Ascending aorta (tissue), 2 donors: ENCODE measurements at regions not wholly inside any gene's neighbourhood (a gene's known extent, or its start where the extent isn't known, plus 50 kb on each side); places are given as distances from the start of the nearest gene placed in this dataset.
A peak's percentile ranks its signal among the peaks of the same experiment; 100 is the strongest.

Experiments
- DNase-seq, 2 donors: peaks; one replicate each; pipeline ENCODE4 v3.0.0-alpha.2; 2019; ENCODE audit warnings: low spot score in 2 of 2
- H3K27ac ChIP-seq, 2 donors: fragments of 200-600 bp; sonication (generic); one replicate each; pipeline ENCODE4 v1.5.1; 2016 to 2017; ENCODE audit warnings: mild to moderate bottlenecking in 1 of 2
- H3K27me3 ChIP-seq: fragments of 200-600 bp; sonication (generic); one replicate; pipeline ENCODE4 v1.5.1; 2017
- H3K36me3 ChIP-seq, 2 donors: fragments of 200-600 bp; sonication (generic); one replicate each; pipeline ENCODE4 v1.5.1; 2016
- H3K4me1 ChIP-seq, 2 donors: fragments of 200-600 bp; sonication (generic); one replicate each; pipeline ENCODE4 v1.5.1; 2016 to 2017; ENCODE audit warnings: mild to moderate bottlenecking in 1 of 2
- H3K4me3 ChIP-seq, 2 donors: fragments of 200-600 bp; sonication (generic); one replicate each; pipeline ENCODE4 v1.5.1; 2016 to 2017; ENCODE audit warnings: mild to moderate bottlenecking in 1 of 2
- H3K9me3 ChIP-seq, 2 donors: fragments of 200-600 bp; sonication (generic); one replicate each; pipeline ENCODE4 v1.5.1; 2016
- CTCF ChIP-seq, 3 experiments: fragments of 200-600 bp in 2 of 3; fragments of 450-650 bp in 1 of 3; sonication (generic) in 2 of 3; IDR thresholded peaks; one replicate each; pipeline ENCODE4 v1.5.1; 2016 to 2019; ENCODE audit warnings: antibody characterized with exemption in 3 of 3, mild to moderate bottlenecking in 1 of 3, moderate library complexity in 1 of 3
- intact Hi-C: fragments of 100-400 bp; cut with DNase I; formaldehyde crosslinking; loops from one replicate; pipeline ENCODE4 v1.15.1; 2023

- Histone ChIP-seq H3K36me3 (no peaks in the 10 kb centered on the region), H3K27ac (no peak overlapping the region), H3K4me1 (no peaks in the 10 kb centered on the region), H3K9me3 (peaks cover 0 to 7% of the 10 kb centered on the region in 2 donors), H3K27me3 (no peaks in the 10 kb centered on the region), H3K4me3 (no peak overlapping the region)
- intact Hi-C loops = no loop called here
- DNase-seq = no peak
- TF ChIP-seq CTCF (IDR thresholded peaks at IDR 0.05) = no peak
Observed at GRCh38 chr12:77734214-77734883, 96.3 kb upstream of the NAV3 start.

GRCh38 chr12:77728018-77728417, 102.7 kb upstream of the NAV3 start:
- intact Hi-C loops = no loop called here
- H3K36me3 ChIP-seq = no peaks in the 10 kb centered on the region

GRCh38 chr12:77727442-77728001, 103.2 kb upstream of the NAV3 start:
- DNase-seq = no peak
- intact Hi-C loops = no loop called here
- TF ChIP-seq CTCF (IDR thresholded peaks at IDR 0.05) = no peak
- Histone ChIP-seq H3K4me3 (no peak overlapping the region), H3K4me1 (no peaks in the 10 kb centered on the region), H3K27me3 (no peaks in the 10 kb centered on the region), H3K36me3 (no peaks in the 10 kb centered on the region), H3K9me3 (no peaks in the 10 kb centered on the region), H3K27ac (no peak overlapping the region)

More at GRCh38 chr12:77728018-77728417, 102.7 kb upstream of the NAV3 start:
- H3K4me3 ChIP-seq = no peak overlapping the region
- no peak for TF ChIP-seq CTCF (IDR thresholded peaks at IDR 0.05)
- H3K27me3 ChIP-seq = no peaks in the 10 kb centered on the region
- H3K4me1 ChIP-seq = no peaks in the 10 kb centered on the region
- no peak for DNase-seq
- H3K27ac ChIP-seq = no peak overlapping the region
- no peaks in the 10 kb centered on the region for H3K9me3 ChIP-seq

GRCh38 chr12:77725611-77726010, 105.1 kb upstream of the NAV3 start:
- intact Hi-C loops = loop anchor here (2.0 kb wide), 1 partner anchor 199 kb away; no protein-coding TSS in a partner anchor
- H3K36me3 ChIP-seq = no peaks in the 10 kb centered on the region
- no peaks in the 10 kb centered on the region for H3K27me3 ChIP-seq
- H3K4me1 ChIP-seq = no peaks in the 10 kb centered on the region
- no peak overlapping the region for H3K4me3 ChIP-seq
- DNase-seq = no peak
- no peak for TF ChIP-seq CTCF (IDR thresholded peaks at IDR 0.05)
- H3K27ac ChIP-seq = no peak overlapping the region
- no peaks in the 10 kb centered on the region for H3K9me3 ChIP-seq

- Histone ChIP-seq H3K4me1 (no peaks in the 10 kb centered on the region), H3K27ac (no peak overlapping the region), H3K4me3 (no peak overlapping the region), H3K36me3 (no peaks in the 10 kb centered on the region), H3K27me3 (no peaks in the 10 kb centered on the region), H3K9me3 (no peaks in the 10 kb centered on the region)
- DNase-seq = no peak
- intact Hi-C loops = loop anchor here (2.0 kb wide), 1 partner anchor 200 kb away; no protein-coding TSS in a partner anchor
- TF ChIP-seq CTCF (IDR thresholded peaks at IDR 0.05) = peak in 2 of 3 experiments; percentile 23 to 35
Observed at GRCh38 chr12:77724367-77724957, 106.2 kb upstream of the NAV3 start.
